ENCODE measurements at regions not wholly inside any gene's neighbourhood (a gene's known extent, or its start where the extent isn't known, plus 50 kb on each side); places are given as distances from the start of the nearest gene placed in this dataset.

DNA sequence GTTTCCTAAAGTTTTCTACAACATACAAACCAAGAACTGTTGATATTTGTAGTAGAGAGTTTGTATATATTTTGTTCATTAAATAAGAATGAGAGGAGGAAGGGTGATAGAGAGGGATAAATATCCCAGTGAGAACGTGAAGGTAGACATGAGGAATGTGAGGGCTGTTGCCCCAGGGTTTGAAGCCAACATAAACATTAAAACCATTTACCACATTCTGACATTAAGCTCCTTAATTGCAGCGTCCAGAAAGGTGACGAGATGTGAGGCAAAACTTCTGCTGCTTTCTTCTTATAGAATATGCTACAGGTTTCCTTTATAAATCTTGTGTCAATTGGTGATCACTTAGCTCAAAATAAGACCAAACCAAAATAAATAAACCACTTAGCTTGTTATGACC is 267.8 kb upstream of the CNTN4 start:
- H3K4me2 ChIP-seq (ENCODE audit: insufficient read depth, low read length) = no peak overlapping the region
- no peak overlapping the region for H3K27ac ChIP-seq (ENCODE audit: extremely low read depth, low read depth, low read length)
- no peaks in the 10 kb centered on the region for H3K27me3 ChIP-seq (ENCODE audit: control insufficient read depth in 2 of 2, insufficient read depth in 2 of 2, low read length in 2 of 2)
- BruUV-seq (replicated peaks) = no TSS peak
- H3K9me3 ChIP-seq (replicated peaks; ENCODE audit: control insufficient read depth, insufficient read depth, low read depth, low read length) = no peaks in the 10 kb centered on the region; the same call in 1 of the 2 replicates
- no peak overlapping the region for H3K9ac ChIP-seq (ENCODE audit: insufficient read depth in 1 of 2, low read depth in 2 of 2, low read length in 2 of 2)
- H3K79me2 ChIP-seq (ENCODE audit: control insufficient read depth, insufficient read depth, low read length) = no peaks in the 10 kb centered on the region
- H2AFZ ChIP-seq (ENCODE audit: low read depth, low read length) = no peak overlapping the region
- in situ Hi-C loops (cut with MboI) (no loop called here), intact Hi-C loops (cut with micrococcal nuclease) (no loop called here)
- no peaks in the 10 kb centered on the region for H3K36me3 ChIP-seq (ENCODE audit: control insufficient read depth, insufficient read depth, low read length)
- H4K20me1 ChIP-seq (replicated peaks; ENCODE audit: control insufficient read depth, insufficient read depth, low read length) = no peaks in the 10 kb centered on the region
- no peak overlapping the region for H3K4me3 ChIP-seq
- WGBS (ENCODE audit: insufficient coverage, low coverage, missing lambda C conversion rate) = 3% methylated on average over 3 of the region's 3 CpGs
- ATAC-seq = no peak
- ChIA-PET POLR2A (no interaction called here), CTCF (ENCODE audit: low intra/inter-chr PET ratio) (no interaction called here)
- no peak for DNase-seq (ENCODE audit: extremely low read depth in 1 of 4, low spot score in 3 of 4)
- TF ChIP-seq, protein P1, sequence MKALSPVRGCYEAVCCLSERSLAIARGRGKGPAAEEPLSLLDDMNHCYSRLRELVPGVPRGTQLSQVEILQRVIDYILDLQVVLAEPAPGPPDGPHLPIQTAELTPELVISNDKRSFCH (CRISPR knock-in tag; IDR thresholded peaks at IDR 0.05) = no peak
- TF ChIP-seq, protein P1 (tag; IDR thresholded peaks at IDR 0.05) = no peak
- TF ChIP-seq TRIM24 (IDR thresholded peaks at IDR 0.05) (no peak), SAP30 (IDR thresholded peaks at IDR 0.05; ENCODE audit: borderline replicate concordance, insufficient read depth, low read depth, low read length, poor library complexity, severe bottlenecking) (no peak), PHB2 (IDR thresholded peaks at IDR 0.05; ENCODE audit: low read depth) (no peak), KHSRP (IDR thresholded peaks at IDR 0.05) (no peak), ESRRA (IDR thresholded peaks at IDR 0.05; ENCODE audit: borderline replicate concordance, low read depth) (no peak), JUNB (CRISPR knock-in tag; conservative IDR thresholded peaks at IDR 0.05) (no peak), KDM4B (IDR thresholded peaks at IDR 0.05; ENCODE audit: borderline replicate concordance in 2 of 2, low read depth in 1 of 2) (no peak), RNF2 (IDR thresholded peaks at IDR 0.05) (no peak), GATA2 (CRISPR knock-in tag; IDR thresholded peaks at IDR 0.05) (no peak), BRD4 (IDR thresholded peaks at IDR 0.05) (no peak), HSF4 (CRISPR knock-in tag; IDR thresholded peaks at IDR 0.05; ENCODE audit: borderline replicate concordance) (no peak)
- TF ChIP-seq, protein P2, sequence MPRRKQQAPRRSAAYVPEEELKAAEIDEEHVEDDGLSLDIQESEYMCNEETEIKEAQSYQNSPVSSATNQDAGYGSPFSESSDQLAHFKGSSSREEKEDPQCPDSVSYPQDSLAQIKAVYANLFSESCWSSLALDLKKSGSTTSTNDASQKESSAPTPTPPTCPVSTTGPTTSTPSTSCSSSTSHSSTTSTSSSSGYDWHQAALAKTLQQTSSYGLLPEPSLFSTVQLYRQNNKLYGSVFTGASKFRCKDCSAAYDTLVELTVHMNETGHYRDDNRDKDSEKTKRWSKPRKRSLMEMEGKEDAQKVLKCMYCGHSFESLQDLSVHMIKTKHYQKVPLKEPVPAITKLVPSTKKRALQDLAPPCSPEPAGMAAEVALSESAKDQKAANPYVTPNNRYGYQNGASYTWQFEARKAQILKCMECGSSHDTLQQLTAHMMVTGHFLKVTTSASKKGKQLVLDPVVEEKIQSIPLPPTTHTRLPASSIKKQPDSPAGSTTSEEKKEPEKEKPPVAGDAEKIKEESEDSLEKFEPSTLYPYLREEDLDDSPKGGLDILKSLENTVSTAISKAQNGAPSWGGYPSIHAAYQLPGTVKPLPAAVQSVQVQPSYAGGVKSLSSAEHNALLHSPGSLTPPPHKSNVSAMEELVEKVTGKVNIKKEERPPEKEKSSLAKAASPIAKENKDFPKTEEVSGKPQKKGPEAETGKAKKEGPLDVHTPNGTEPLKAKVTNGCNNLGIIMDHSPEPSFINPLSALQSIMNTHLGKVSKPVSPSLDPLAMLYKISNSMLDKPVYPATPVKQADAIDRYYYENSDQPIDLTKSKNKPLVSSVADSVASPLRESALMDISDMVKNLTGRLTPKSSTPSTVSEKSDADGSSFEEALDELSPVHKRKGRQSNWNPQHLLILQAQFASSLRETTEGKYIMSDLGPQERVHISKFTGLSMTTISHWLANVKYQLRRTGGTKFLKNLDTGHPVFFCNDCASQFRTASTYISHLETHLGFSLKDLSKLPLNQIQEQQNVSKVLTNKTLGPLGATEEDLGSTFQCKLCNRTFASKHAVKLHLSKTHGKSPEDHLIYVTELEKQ (CRISPR knock-in tag; IDR thresholded peaks at IDR 0.05) = no peak
- FAIRE-seq = no peak
- no peaks in the 10 kb centered on the region for H3K4me1 ChIP-seq (replicated peaks in 1 of 2; ENCODE audit: control insufficient read depth in 2 of 2, insufficient read depth in 2 of 2, low read length in 2 of 2)
- no peaks in the 10 kb centered on the region for H3K9me1 ChIP-seq (ENCODE audit: control insufficient read depth, insufficient read depth, low read length)
